ENCODE measurements at regions not wholly inside any gene's neighbourhood (a gene's known extent, or its start where the extent isn't known, plus 50 kb on each side); places are given as distances from the start of the nearest gene placed in this dataset.
"Not testable (repeated sequence)": the region's sequence is repeated elsewhere in the genome, so short reads cannot be mapped to it uniquely, and the experiment has no call there.

GRCh38 chr5:82493221-82493620, 215.1 kb upstream of the RPS23 start:
- no peak for DNase-seq (ENCODE audit: low spot score)

- no peak for DNase-seq (ENCODE audit: low spot score)
Measured at GRCh38 chr5:82491397-82491796, 213.2 kb upstream of the RPS23 start.

- no peak for DNase-seq (ENCODE audit: low spot score)
Measured at GRCh38 chr5:82489683-82490082, 211.5 kb upstream of the RPS23 start.

- DNase-seq (ENCODE audit: low spot score), result no peak
Measured at GRCh38 chr5:82487131-82487530, 209.0 kb upstream of the RPS23 start.

GRCh38 chr5:82480331-82480730, 202.2 kb upstream of the RPS23 start:
- no peak for DNase-seq (ENCODE audit: low spot score)

- DNase-seq (ENCODE audit: low spot score), result no peak
Measured at GRCh38 chr5:82476155-82476554, 198.0 kb upstream of the RPS23 start.

GRCh38 chr5:82473262-82473661, 195.1 kb upstream of the RPS23 start:
- DNase-seq (ENCODE audit: low spot score), result no peak

- DNase-seq (ENCODE audit: low spot score), result no peak
Measured at GRCh38 chr5:82470185-82470994, 192.2 kb upstream of the RPS23 start.

GRCh38 chr5:82466986-82467561, 188.9 kb upstream of the RPS23 start:
- no peak for DNase-seq (ENCODE audit: low spot score)

- no peak for DNase-seq (ENCODE audit: low spot score)
Measured at GRCh38 chr5:82465235-82465634, 187.1 kb upstream of the RPS23 start.

GRCh38 chr5:82459626-82460025, 181.5 kb upstream of the RPS23 start:
- no peak for DNase-seq (ENCODE audit: low spot score)

- DNase-seq (ENCODE audit: low spot score), result not testable (repeated sequence)
Measured at GRCh38 chr5:82455317-82455716, 177.2 kb upstream of the RPS23 start.

GRCh38 chr5:82448374-82448773, 170.2 kb upstream of the RPS23 start:
- DNase-seq (ENCODE audit: low spot score), result no peak

GRCh38 chr5:82447913-82448312, 169.8 kb upstream of the RPS23 start:
- no peak for DNase-seq (ENCODE audit: low spot score)

GRCh38 chr5:82446809-82447208, 168.7 kb upstream of the RPS23 start:
- no peak for DNase-seq (ENCODE audit: low spot score)

GRCh38 chr5:82445726-82446335, 167.7 kb upstream of the RPS23 start:
- DNase-seq (ENCODE audit: low spot score), result no peak

- no peak for DNase-seq (ENCODE audit: low spot score)
Measured at GRCh38 chr5:82439750-82440445, 161.7 kb upstream of the RPS23 start.

- DNase-seq (ENCODE audit: low spot score), result not testable (repeated sequence)
Measured at GRCh38 chr5:82437565-82437964, 159.4 kb upstream of the RPS23 start.

GRCh38 chr5:82436291-82436690, 158.1 kb upstream of the RPS23 start:
- no peak for DNase-seq (ENCODE audit: low spot score)

- not testable (repeated sequence) for DNase-seq (ENCODE audit: low spot score)
Measured at GRCh38 chr5:82434696-82435660, 156.8 kb upstream of the RPS23 start.

- no peak for DNase-seq (ENCODE audit: low spot score)
Measured at GRCh38 chr5:82426464-82427154, 148.5 kb upstream of the RPS23 start.

All from CD4-positive, alpha-beta T cell treated with Interleukin-2 at 100 ng/mL for 4 hours (primary cell).